SK-N-MC (cell line): ENCODE measurements at regions not wholly inside any gene's neighbourhood (a gene's known extent, or its start where the extent isn't known, plus 50 kb on each side); places are given as distances from the start of the nearest gene placed in this dataset.

Experiments
- EZH2 ChIP-seq: fragments of 200-600 bp; sonication (generic); IDR thresholded peaks from one replicate; pipeline ENCODE4 v1.6.1; 2017; ENCODE audit warnings: antibody characterized with exemption
- FOXP2 ChIP-seq: optimal IDR thresholded peaks from 2 replicates; pipeline ENCODE3; 2011; ENCODE audit warnings: mild to moderate bottlenecking, moderate library complexity; ENCODE audit not compliant: insufficient read depth; ENCODE audit errors: extremely low read length, control extremely low read depth
- POLR2AphosphoS5 ChIP-seq: IDR thresholded peaks from 2 replicates; pipeline ENCODE4 v1.6.1; 2012; ENCODE audit warnings: mild to moderate bottlenecking, low read depth, low read length, borderline replicate concordance

DNA sequence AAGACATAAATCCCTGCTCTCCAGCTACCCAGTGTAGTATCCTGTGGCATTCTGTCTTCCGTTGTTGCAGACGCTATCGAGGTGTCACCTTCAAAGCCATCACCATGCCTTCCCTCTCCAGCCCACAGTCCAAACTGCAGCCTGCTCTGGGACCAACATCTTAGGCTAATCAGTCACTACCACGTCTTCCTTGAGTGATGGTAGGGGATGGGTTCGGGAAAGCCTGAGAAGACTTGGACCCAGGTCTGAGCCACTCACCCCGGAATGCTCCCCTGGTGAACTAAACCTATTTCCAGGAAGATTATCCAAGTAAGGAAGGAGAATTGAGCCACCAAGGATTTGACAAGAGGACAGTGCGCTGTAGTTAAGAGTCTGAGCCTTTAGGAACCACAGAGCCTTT lies 52.9 kb upstream of the IRX1 start:
- TF ChIP-seq EZH2 (no peak), POLR2AphosphoS5 (no peak), FOXP2 (no peak)
